Activated T-cell treated with anti-CD3 and anti-CD28 coated beads, Interleukin-2, amount 50 U/mL, for 24 hours (primary cell): ENCODE measurements at regions not wholly inside any gene's neighbourhood (a gene's known extent, or its start where the extent isn't known, plus 50 kb on each side); places are given as distances from the start of the nearest gene placed in this dataset.

ENCODE experiments used
- DNase-seq: peaks from one replicate; pipeline ENCODE4 v3.0.0-alpha.2; 2020
- H3K27ac Mint-ChIP-seq: 2 replicates; pipeline ENCODE4 v1.8.0; 2020; ENCODE audit warnings: mild to moderate bottlenecking, mixed read lengths
- H3K27me3 Mint-ChIP-seq: 2 replicates; pipeline ENCODE4 v1.8.0; 2020; ENCODE audit warnings: mixed read lengths
- H3K36me3 Mint-ChIP-seq: 2 replicates; pipeline ENCODE4 v1.8.0; 2020; ENCODE audit warnings: low read depth, mixed read lengths
- H3K4me1 Mint-ChIP-seq: 2 replicates; pipeline ENCODE4 v1.8.0; 2020; ENCODE audit warnings: low read depth, mixed read lengths
- H3K4me3 Mint-ChIP-seq: 2 replicates; pipeline ENCODE4 v1.8.0; 2020; ENCODE audit warnings: mild to moderate bottlenecking, moderate library complexity, mixed read lengths
- H3K9me3 Mint-ChIP-seq: 2 replicates; pipeline ENCODE4 v1.8.0; 2020; ENCODE audit warnings: mixed read lengths

DNA sequence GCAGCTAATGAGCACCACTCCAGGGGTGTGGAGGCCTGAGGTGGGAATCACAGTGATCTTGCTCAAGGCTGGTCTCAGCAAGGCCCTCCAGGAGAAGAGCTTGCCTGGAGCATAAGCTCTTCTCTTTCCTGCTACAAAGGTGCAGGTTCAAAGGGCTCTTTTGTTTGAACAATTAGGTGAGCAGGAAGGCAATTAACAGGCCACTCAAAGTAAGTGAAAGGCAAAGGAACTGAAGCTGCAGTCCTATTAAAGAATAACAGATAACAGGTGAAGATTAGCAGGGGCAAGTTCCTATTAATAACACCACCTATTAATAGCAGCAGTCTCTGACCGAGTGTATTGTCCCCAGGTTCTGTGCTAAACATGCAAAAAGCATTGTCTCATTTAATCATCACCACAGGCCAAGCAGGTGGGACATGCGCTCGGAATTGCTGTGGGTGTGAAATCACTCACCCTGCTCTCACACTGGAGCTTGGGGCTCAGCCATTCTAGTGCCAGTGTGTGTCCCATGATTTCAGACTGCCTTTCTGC, 113.8 kb downstream of the RHOU start:
- no peaks in the 10 kb centered on the region for H3K27me3 Mint-ChIP-seq

DNA sequence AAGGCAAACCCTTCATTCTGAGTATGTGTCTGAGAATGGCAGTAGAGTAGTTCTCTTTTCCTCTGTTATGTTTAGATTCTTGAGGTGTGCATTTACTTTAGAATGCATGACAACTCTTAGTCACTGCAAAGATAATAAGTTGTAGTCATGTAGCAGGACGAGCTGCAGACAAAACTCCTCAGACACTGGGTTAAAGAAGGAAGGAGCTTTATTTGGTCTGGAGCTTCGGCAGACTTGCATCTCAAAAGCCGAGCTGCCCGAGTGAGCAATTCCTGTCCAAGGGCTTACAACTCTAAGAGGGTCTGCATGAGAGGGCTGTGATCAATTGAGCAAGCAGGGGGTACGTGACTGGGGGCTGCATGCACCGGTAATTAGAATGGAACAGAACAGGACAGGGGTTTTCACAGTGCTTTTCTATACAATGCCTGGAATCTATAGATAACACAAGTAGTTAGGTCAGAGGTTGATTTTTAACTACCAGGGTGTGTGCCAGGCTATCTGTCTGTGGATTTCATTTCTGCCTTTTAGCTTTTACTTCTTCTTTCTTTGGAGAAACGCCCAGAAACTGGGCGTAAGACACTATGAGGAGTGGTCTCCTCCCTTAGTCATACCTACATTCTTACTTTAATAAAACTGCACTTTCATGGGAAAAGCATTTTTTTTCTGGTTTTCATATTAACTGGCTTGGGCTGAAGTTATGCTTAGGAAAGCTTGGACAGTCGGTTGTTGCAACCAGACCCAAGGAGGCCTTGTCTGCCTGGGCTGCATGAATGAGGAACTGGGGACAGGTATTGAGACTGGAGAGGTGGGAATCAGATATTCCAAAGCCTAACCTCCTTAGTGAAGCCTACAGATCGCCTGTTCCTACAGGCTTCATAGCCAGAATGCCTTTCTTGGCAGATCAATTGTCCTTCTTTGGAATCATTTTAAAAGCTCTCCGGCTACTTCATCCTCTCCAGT, 115.1 kb downstream of the RHOU start:
- Mint-ChIP-seq H3K27ac (no peak overlapping the region), H3K27me3 (no peaks in the 10 kb centered on the region), H3K4me3 (no peak overlapping the region), H3K4me1 (no peaks in the 10 kb centered on the region), H3K9me3 (no peaks in the 10 kb centered on the region), H3K36me3 (no peaks in the 10 kb centered on the region)
- DNase-seq = no peak

More for the DNA sequence above, 113.8 kb downstream of the RHOU start:
- no peaks in the 10 kb centered on the region for H3K4me1 Mint-ChIP-seq
- H3K9me3 Mint-ChIP-seq = no peaks in the 10 kb centered on the region
- H3K36me3 Mint-ChIP-seq = no peaks in the 10 kb centered on the region
- H3K27ac Mint-ChIP-seq = no peak overlapping the region
- no peak for DNase-seq
- no peak overlapping the region for H3K4me3 Mint-ChIP-seq

DNA sequence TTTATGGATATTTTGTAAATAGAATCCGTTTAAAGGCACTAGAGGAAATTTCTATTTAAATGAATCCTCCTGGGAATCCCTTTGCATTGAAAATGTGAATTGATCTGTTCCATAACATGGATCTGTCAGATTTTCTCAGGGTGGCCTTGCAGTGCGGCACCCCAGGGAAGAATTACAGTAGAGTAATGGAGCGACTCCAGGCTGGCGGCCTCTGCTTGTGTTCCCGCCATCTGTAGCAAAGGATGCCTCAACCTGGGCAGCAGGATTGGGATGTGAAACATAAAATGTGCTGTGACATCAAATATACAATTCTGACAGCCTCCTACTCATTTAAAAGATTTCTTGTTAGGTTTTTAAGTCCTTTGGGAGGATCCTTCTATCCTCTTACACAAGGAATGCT, 115.9 kb downstream of the RHOU start:
- no peak for DNase-seq
- no peaks in the 10 kb centered on the region for H3K4me1 Mint-ChIP-seq
- no peaks in the 10 kb centered on the region for H3K36me3 Mint-ChIP-seq
- no peaks in the 10 kb centered on the region for H3K9me3 Mint-ChIP-seq
- H3K27ac Mint-ChIP-seq = no peak overlapping the region
- no peaks in the 10 kb centered on the region for H3K27me3 Mint-ChIP-seq
- H3K4me3 Mint-ChIP-seq = no peak overlapping the region

DNA sequence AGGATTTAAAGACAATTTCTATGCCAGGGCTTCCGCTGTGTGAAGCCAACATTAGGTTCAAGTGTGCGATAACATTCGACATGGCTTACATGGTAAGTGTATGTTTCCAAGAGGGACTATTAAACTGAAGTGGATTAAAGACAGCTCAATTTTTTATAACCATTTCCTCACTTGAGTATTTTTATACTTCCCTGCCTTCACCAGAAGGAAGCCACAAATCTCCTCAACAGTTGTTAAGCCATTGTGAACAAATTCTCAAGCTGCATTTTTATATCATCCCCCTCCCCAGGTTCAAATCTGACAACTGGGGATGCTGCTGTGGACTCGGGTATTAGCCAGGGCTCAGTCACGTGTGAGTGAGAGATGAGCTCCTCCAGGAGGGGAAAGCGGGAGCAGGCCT, 116.3 kb downstream of the RHOU start:
- no peak overlapping the region for H3K27ac Mint-ChIP-seq
- H3K9me3 Mint-ChIP-seq = no peaks in the 10 kb centered on the region
- H3K4me1 Mint-ChIP-seq = no peaks in the 10 kb centered on the region
- H3K4me3 Mint-ChIP-seq = no peak overlapping the region
- DNase-seq = no peak
- no peaks in the 10 kb centered on the region for H3K27me3 Mint-ChIP-seq
- H3K36me3 Mint-ChIP-seq = no peaks in the 10 kb centered on the region

DNA sequence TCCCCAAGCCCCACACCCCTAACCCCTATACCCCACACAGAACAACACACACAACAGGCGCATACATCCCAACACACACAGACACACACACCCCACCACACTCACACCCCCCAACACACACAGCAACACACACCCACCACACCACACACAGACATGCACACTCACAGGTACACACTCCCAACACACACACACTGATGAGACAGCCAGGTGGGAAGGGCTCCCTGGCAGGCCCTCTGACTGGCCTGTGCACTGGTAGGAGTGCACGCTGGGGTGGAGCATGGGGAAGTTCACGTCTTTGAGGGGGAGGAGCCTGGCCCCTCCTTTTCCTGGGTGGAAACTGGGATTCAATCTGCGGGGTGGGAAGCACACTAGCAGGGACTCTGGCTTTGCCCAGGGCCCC, 116.7 kb downstream of the RHOU start:
- Mint-ChIP-seq H3K27me3 (no peaks in the 10 kb centered on the region), H3K27ac (no peak overlapping the region), H3K4me1 (no peaks in the 10 kb centered on the region), H3K36me3 (no peaks in the 10 kb centered on the region), H3K4me3 (no peak overlapping the region), H3K9me3 (no peaks in the 10 kb centered on the region)
- no peak for DNase-seq

DNA sequence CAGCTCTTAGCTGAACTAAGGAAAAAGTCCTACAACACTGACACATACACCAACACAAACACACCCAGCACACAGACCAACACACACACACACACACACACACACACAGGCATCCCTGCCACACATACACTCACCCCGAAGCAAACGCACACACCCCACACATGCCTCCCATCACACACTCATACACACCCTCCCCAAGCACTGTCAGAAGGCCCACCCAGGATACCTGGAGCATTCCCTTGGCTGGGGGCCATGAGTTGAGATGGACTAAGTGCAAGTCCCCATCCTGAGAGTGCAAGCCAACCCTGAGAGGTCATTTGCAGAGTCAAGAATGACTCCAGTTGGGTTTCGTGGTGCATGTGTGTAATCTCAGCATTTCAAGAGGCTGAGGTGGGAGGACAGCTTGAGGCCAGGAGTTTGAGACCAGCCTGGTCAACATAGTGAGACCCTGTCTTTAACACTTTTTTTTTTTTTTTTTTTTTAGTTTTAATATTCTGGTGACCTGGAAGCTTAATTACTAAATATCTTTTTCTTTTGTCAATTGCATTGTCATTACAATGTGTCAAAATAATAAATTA, 117.3 kb downstream of the RHOU start:
- no peak overlapping the region for H3K27ac Mint-ChIP-seq
- no peaks in the 10 kb centered on the region for H3K36me3 Mint-ChIP-seq
- H3K27me3 Mint-ChIP-seq = no peaks in the 10 kb centered on the region
- no peaks in the 10 kb centered on the region for H3K4me1 Mint-ChIP-seq
- DNase-seq = no peak
- no peak overlapping the region for H3K4me3 Mint-ChIP-seq
- H3K9me3 Mint-ChIP-seq = no peaks in the 10 kb centered on the region

DNA sequence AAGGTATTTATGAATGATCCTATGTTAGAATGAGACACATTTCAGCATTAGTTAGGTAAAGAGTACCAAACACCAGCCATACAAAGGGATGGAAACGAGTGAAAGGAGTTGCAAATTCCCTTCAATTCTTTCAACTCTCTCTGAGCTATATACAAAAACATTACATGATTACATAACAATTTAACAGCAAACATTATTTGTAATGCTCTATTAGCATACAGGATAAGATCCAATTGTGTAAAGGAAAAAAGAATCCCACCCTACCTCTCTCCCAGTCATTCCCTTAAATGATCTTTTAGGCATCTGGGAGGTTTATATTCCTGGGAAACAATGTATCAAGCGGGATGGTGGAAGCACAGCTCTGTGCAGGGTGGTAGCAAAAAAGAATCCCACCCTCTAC, 117.9 kb downstream of the RHOU start:
- H3K27ac Mint-ChIP-seq = no peak overlapping the region
- no peak for DNase-seq
- no peak overlapping the region for H3K4me3 Mint-ChIP-seq
- H3K36me3 Mint-ChIP-seq = no peaks in the 10 kb centered on the region
- H3K4me1 Mint-ChIP-seq = no peaks in the 10 kb centered on the region
- no peaks in the 10 kb centered on the region for H3K9me3 Mint-ChIP-seq
- H3K27me3 Mint-ChIP-seq = no peaks in the 10 kb centered on the region

DNA sequence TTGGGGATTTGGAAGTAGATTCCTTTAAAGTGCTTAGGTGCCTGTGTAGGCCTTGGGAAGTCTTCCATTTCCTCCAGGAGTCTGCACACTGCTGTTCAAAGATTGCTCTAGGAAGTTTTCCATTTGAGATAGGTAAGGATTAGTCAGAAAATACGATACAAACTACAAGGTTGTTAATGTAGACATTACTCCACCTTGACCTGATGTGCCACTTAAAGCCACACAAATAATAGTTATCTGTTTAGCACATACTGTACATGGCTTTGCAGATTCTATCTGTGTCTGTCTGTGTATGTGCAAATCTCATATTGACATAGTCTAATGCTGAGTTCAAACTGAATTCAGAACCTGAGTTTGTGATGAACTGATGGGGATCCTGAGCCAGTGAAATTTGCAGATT, 118.4 kb downstream of the RHOU start:
- H3K27ac Mint-ChIP-seq = no peak overlapping the region
- H3K4me3 Mint-ChIP-seq = no peak overlapping the region
- DNase-seq = no peak
- H3K4me1 Mint-ChIP-seq = no peaks in the 10 kb centered on the region
- no peaks in the 10 kb centered on the region for H3K9me3 Mint-ChIP-seq
- no peaks in the 10 kb centered on the region for H3K36me3 Mint-ChIP-seq
- no peaks in the 10 kb centered on the region for H3K27me3 Mint-ChIP-seq

DNA sequence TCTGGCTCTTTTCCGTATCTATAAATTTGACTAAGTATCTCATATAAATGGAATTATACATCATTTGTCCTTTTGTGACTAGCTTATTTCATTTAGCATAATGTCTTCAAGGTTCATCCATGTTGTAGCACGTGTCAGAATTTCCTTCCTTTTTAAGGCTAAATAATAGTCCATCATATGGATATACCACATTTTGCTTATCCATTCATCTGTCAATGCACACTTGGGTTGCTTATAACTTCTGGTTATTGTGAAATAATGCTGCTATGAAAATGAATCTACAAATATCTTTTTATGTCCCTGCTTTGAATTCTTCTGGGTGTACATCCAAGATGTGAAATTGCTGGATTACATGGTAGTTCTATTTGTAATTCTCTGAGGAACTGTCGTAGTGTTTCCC, 119.6 kb downstream of the RHOU start:
- DNase-seq = no peak
- no peaks in the 10 kb centered on the region for H3K4me1 Mint-ChIP-seq
- no peaks in the 10 kb centered on the region for H3K9me3 Mint-ChIP-seq
- H3K4me3 Mint-ChIP-seq = no peak overlapping the region
- no peak overlapping the region for H3K27ac Mint-ChIP-seq
- H3K27me3 Mint-ChIP-seq = peaks cover 5% of the 10 kb centered on the region
- no peaks in the 10 kb centered on the region for H3K36me3 Mint-ChIP-seq

DNA sequence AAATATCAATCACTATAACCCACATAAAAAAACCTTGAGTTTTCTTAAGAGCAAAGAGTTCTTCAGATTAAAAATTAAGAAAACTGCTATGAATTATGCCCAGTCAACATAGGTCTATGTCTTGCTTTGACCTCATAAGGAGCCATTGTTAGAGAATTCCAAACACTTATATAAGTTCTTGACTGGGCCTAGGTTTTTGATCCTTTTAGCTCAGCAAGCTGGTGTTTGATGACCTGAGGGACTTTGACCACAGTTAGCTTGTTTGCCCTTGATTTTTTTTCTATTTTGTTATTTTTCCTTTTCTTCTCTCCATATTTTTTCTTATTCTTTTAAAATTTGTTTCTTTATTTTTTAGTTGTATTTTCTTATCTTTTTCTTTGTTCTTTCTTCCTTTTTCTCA, 122.3 kb downstream of the RHOU start:
- Mint-ChIP-seq H3K9me3 (no peaks in the 10 kb centered on the region), H3K27me3 (peaks cover 5% of the 10 kb centered on the region), H3K27ac (no peak overlapping the region), H3K4me3 (no peak overlapping the region), H3K4me1 (peaks cover 11% of the 10 kb centered on the region), H3K36me3 (no peaks in the 10 kb centered on the region)
- no peak for DNase-seq

DNA sequence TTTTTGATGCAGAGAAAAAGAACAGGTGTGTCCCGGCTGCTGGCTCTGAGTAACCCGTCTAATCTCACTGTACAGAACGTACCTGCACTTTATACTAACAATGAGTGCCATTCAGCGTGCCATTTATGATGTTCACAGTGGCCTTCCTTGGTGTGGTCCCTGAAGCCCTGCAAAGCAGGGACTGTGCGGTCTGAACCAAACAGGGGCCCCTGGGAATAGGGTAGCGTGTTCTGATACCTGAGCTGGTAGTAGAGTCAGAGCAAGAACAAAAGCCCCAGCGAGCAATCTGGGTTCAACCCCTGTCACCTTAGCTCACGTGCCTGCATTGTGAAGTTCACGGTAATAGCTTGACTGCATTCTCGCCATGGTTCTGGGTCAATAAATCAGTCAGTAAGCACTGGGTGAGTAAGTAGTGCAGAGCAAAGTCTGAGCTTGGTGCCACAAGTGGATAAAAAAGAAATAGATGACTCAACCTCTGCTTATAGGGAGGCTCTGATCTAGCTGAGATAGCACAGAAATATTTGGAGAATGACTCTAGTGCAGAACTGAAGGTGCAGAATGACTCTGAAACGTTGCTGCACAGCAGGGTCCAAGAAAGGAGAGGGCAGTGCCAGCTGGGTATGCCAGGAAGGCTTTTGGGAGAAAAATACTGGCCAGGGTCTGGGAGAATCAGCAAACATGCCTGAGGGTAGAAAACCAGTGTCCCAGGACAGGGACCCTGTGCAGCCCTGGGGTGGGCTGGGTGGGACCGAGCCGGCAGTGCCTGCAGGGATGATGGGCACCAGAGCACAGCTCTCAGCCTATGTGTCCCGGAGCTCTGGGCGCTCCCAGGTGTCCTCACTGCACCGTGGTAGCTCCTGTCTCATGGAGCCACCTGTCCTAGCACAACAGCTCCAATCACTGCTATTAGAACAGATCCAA, 125.9 kb downstream of the RHOU start:
- DNase-seq = no peak

DNA sequence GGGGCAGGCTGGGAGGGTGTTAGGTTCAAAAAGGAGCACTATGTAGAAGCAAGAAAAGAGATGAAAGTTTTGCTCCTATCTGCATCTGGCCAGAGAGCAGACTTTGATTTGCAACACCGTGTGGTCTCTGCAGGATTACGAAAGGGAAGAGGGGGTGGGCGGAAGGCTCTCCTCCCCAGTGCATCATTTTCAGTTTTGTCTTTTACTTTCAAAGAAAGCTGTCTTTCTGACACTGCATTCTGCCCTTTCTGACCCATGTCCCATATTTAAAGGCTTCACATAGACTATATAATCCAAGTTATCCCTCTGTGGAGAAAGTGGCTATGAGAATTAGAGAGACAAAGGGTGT, 126.5 kb downstream of the RHOU start:
- Mint-ChIP-seq H3K4me1 (peaks cover 29% of the 10 kb centered on the region), H3K4me3 (no peak overlapping the region), H3K9me3 (no peaks in the 10 kb centered on the region)

More for the DNA sequence above, 125.9 kb downstream of the RHOU start:
- H3K9me3 Mint-ChIP-seq = no peaks in the 10 kb centered on the region
- H3K4me1 Mint-ChIP-seq = peaks cover 29% of the 10 kb centered on the region
- no peak overlapping the region for H3K4me3 Mint-ChIP-seq
- H3K27ac Mint-ChIP-seq = peak overlapping the region; percentile 47
- H3K36me3 Mint-ChIP-seq = no peaks in the 10 kb centered on the region
- H3K27me3 Mint-ChIP-seq = peaks cover 5% of the 10 kb centered on the region

DNA sequence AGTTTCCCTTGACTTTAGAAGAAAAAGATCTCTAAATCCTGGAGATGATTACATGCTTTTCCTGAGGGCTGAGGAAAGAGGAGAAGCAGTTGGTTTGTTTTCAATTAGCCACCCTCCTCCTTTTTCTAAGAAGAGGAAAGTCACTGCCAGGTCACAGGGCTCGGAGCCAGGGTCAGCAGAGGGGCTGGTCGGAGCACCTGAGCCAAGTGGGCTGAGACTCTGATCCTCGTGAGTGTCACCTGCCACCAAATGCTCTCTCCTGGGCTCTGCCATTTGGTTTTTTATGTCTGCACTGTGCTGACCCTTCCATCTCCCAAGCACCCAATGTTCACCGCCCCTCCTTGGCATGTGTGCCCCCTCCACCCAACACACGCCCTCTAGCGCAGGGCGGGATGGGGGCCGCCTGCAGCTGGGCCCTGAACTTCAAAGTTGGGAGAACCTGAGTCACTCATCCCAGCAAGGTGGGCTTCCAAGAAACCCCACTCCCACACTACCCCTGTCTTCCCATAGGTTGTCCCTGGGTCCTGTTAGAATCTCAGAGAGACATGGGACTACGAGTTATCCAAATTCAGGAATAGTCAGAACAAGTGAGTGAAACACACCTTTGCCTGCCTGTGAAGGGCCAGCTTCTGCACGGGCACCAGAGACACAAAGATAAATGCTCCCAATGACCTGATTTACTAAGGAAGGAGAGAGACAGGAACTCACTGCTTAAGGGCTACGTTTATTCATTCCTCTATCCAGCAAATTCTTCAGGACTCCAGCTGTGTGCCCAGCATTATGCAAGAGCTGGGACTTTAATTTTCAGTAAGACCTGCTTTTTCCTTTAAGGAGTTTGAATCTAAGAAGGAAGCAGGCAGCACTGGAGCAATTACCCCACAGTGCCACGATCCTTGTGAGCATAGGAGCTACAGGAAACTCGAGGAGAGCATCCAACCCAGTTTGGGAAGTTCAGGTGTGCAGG, 127.5 kb downstream of the RHOU start:
- no peaks in the 10 kb centered on the region for H3K36me3 Mint-ChIP-seq
- DNase-seq = no peak
- H3K4me3 Mint-ChIP-seq = no peak overlapping the region
- no peak overlapping the region for H3K27ac Mint-ChIP-seq
- H3K9me3 Mint-ChIP-seq = no peaks in the 10 kb centered on the region
- peaks cover 5% of the 10 kb centered on the region for H3K27me3 Mint-ChIP-seq
- H3K4me1 Mint-ChIP-seq = peaks cover 29% of the 10 kb centered on the region

More for the DNA sequence above, 126.5 kb downstream of the RHOU start:
- Mint-ChIP-seq H3K27me3 (peaks cover 5% of the 10 kb centered on the region), H3K27ac (no peak overlapping the region), H3K36me3 (no peaks in the 10 kb centered on the region)
- no peak for DNase-seq
